ENCODE measurements at regions not wholly inside any gene's neighbourhood (a gene's known extent, or its start where the extent isn't known, plus 50 kb on each side); places are given as distances from the start of the nearest gene placed in this dataset.

DNA sequence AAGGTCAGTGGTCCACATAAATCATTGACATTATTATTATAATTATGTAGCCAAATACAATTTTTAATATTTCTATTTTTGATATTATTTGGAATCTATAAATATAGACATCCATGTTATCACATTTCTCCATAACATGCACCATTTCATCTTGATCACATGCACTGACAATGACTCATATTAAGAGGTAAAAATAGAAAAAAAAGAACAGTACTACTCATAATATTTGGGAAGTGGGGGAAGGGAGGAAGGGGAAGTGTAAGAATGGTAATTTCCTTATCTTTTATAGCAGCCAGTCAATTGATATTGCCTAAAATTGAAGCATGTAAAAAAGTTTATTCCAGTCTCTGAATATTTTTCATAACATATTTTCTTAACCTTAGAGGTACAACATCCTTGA lies 72.3 kb downstream of the ADM start:
- Histone ChIP-seq H3K4me1 (ENCODE audit: control insufficient read depth in 1 of 2, insufficient read depth in 2 of 2, low read length in 2 of 2) (peaks cover 0 to 6% of the 10 kb centered on the region in 2 donors), H3K36me3 (ENCODE audit: control insufficient read depth in 1 of 2, insufficient read depth in 2 of 2, low read length in 2 of 2) (no peaks in the 10 kb centered on the region), H3K9me3 (ENCODE audit: control insufficient read depth in 1 of 2, low read length in 2 of 2) (no peaks in the 10 kb centered on the region), H3K27ac (ENCODE audit: low read length) (no peak overlapping the region), H3K27me3 (ENCODE audit: low read depth, low read length) (no peaks in the 10 kb centered on the region), H3K4me3 (ENCODE audit: low read depth in 1 of 2, low read length in 2 of 2) (no peak overlapping the region)

DNA sequence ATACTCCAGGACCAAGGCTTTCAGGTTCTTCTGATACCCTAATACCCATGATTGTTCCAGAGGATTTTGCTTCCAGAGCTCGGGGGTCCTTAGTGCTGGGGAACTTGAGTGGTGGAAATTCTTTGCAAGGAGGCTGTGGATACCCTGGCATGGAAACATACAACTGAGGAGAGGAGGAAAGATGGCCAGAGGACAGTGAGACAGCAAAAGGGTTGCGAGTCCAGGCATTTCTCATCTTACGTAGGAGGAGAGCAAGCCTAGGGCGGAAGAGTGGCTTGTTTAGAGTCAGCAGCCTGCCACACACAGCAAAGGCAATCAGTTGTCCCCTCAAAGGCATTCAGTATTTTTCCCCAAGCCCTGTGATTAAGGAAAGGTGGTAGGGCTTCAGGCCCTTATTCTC lies 73.5 kb downstream of the ADM start:
- Histone ChIP-seq H3K27me3 (ENCODE audit: low read depth, low read length) (no peaks in the 10 kb centered on the region), H3K27ac (ENCODE audit: low read length) (no peak overlapping the region), H3K9me3 (ENCODE audit: control insufficient read depth in 1 of 2, low read length in 2 of 2) (no peaks in the 10 kb centered on the region), H3K4me3 (ENCODE audit: low read depth in 1 of 2, low read length in 2 of 2) (no peak overlapping the region), H3K4me1 (ENCODE audit: control insufficient read depth in 1 of 2, insufficient read depth in 2 of 2, low read length in 2 of 2) (peaks cover 0 to 2% of the 10 kb centered on the region in 2 donors), H3K36me3 (ENCODE audit: control insufficient read depth in 1 of 2, insufficient read depth in 2 of 2, low read length in 2 of 2) (no peaks in the 10 kb centered on the region)

GRCh38 chr11:10379022-10379421 lies 74.1 kb downstream of the ADM start:
- Histone ChIP-seq H3K27ac (ENCODE audit: low read length) (no peak overlapping the region), H3K27me3 (ENCODE audit: low read depth, low read length) (no peaks in the 10 kb centered on the region), H3K4me3 (ENCODE audit: low read depth in 1 of 2, low read length in 2 of 2) (no peak overlapping the region), H3K9me3 (ENCODE audit: control insufficient read depth in 1 of 2, low read length in 2 of 2) (no peaks in the 10 kb centered on the region), H3K4me1 (ENCODE audit: control insufficient read depth in 1 of 2, insufficient read depth in 2 of 2, low read length in 2 of 2) (no peaks in the 10 kb centered on the region), H3K36me3 (ENCODE audit: control insufficient read depth in 1 of 2, insufficient read depth in 2 of 2, low read length in 2 of 2) (no peaks in the 10 kb centered on the region)

DNA sequence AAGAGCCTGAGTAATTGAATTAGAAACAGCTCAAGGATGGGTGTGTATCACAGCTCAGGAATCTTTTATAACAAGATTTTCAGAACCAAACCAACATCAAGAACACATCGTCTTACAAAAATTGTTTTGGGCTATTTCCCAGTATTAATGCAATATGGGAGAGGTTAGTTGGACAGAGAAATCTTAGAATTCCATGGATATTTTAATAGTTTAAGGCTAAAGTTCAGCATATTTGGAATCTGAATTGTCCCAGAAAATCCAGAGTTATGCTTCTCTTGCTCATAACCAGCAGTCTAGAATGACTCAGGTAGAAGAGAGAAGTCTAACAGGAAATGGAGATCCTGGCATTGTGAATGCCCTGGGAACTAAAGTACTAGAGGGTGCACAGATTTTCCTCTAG lies 74.6 kb downstream of the ADM start:
- Histone ChIP-seq H3K4me1 (ENCODE audit: control insufficient read depth in 1 of 2, insufficient read depth in 2 of 2, low read length in 2 of 2) (no peaks in the 10 kb centered on the region), H3K27ac (ENCODE audit: low read length) (no peak overlapping the region)

DNA sequence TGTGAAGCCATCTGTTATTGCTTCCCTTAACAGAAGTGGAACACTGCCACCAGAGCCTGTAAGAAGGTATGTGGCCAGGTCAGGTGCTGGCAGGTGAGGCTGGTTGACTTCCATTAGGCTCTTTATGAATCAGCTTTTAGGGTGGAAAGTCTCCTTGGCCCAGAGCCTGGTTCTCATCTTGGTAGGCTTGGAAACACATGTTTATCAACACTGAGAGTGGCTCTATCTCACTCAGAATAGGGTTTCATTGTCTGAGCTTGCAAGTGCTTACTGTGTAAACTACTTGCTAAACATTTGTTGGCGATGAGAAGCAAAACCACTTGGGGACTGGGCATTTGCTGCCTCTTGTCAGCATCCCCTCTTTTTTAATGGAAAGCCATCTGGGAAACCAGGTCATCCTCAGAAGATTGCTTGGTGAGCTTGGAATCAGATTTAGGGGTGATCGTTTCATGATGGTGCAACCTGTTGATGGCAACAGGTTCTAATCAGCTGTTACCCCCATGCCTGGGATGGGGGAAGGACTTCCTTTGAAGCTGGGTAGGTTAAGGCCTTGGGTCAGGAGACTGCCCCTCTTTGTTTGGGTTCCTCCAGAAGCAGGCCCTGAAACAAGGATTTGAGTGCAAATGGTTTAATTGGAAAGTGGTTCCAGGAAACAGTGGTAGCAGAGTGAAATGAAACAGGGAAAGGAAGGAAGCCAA lies 75.0 kb upstream of the AMPD3 start:
- H3K27ac ChIP-seq (ENCODE audit: low read length) = no peak overlapping the region
- H3K4me1 ChIP-seq (ENCODE audit: control insufficient read depth in 1 of 2, insufficient read depth in 2 of 2, low read length in 2 of 2) = no peaks in the 10 kb centered on the region
- no peaks in the 10 kb centered on the region for H3K36me3 ChIP-seq (ENCODE audit: control insufficient read depth in 1 of 2, insufficient read depth in 2 of 2, low read length in 2 of 2)
- no peaks in the 10 kb centered on the region for H3K9me3 ChIP-seq (ENCODE audit: control insufficient read depth in 1 of 2, low read length in 2 of 2)
- H3K4me3 ChIP-seq (ENCODE audit: low read depth in 1 of 2, low read length in 2 of 2) = no peak overlapping the region
- no peaks in the 10 kb centered on the region for H3K27me3 ChIP-seq (ENCODE audit: low read depth, low read length)

More for the DNA sequence above, 74.6 kb downstream of the ADM start:
- H3K36me3 ChIP-seq (ENCODE audit: control insufficient read depth in 1 of 2, insufficient read depth in 2 of 2, low read length in 2 of 2) = no peaks in the 10 kb centered on the region
- no peak overlapping the region for H3K4me3 ChIP-seq (ENCODE audit: low read depth in 1 of 2, low read length in 2 of 2)
- H3K27me3 ChIP-seq (ENCODE audit: low read depth, low read length) = no peaks in the 10 kb centered on the region
- H3K9me3 ChIP-seq (ENCODE audit: control insufficient read depth in 1 of 2, low read length in 2 of 2) = no peaks in the 10 kb centered on the region

DNA sequence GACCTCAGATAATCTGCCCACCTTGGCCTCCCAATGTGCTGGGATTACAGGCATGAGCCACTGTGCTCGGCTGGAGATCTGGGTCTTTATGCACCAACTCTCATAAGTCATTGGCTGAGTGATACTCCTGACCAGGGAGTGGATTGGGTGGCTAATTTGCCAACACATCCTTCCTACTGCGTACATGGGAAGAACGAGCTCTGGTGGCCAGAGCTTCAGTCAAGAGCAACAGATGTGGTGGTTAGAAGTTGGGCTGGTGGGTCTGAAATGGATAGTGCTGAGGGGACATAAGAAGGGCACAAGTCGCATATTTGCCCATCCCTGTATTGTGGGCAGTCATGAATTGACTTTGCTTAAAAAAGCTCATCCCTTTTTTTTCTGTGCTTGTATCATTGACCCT lies 74.1 kb upstream of the AMPD3 start:
- H3K4me1 ChIP-seq (ENCODE audit: control insufficient read depth in 1 of 2, insufficient read depth in 2 of 2, low read length in 2 of 2) = peaks cover 0 to 5% of the 10 kb centered on the region in 2 donors
- H3K27ac ChIP-seq (ENCODE audit: low read length) = no peak overlapping the region
- H3K36me3 ChIP-seq (ENCODE audit: control insufficient read depth in 1 of 2, insufficient read depth in 2 of 2, low read length in 2 of 2) = no peaks in the 10 kb centered on the region
- no peak overlapping the region for H3K4me3 ChIP-seq (ENCODE audit: low read depth in 1 of 2, low read length in 2 of 2)
- no peaks in the 10 kb centered on the region for H3K27me3 ChIP-seq (ENCODE audit: low read depth, low read length)
- no peaks in the 10 kb centered on the region for H3K9me3 ChIP-seq (ENCODE audit: control insufficient read depth in 1 of 2, low read length in 2 of 2)

- Histone ChIP-seq H3K4me1 (ENCODE audit: control insufficient read depth in 1 of 2, insufficient read depth in 2 of 2, low read length in 2 of 2) (peaks cover 0 to 8% of the 10 kb centered on the region in 2 donors), H3K9me3 (ENCODE audit: control insufficient read depth in 1 of 2, low read length in 2 of 2) (no peaks in the 10 kb centered on the region), H3K27me3 (ENCODE audit: low read depth, low read length) (no peaks in the 10 kb centered on the region), H3K4me3 (ENCODE audit: low read depth in 1 of 2, low read length in 2 of 2) (no peak overlapping the region), H3K36me3 (ENCODE audit: control insufficient read depth in 1 of 2, insufficient read depth in 2 of 2, low read length in 2 of 2) (no peaks in the 10 kb centered on the region), H3K27ac (ENCODE audit: low read length) (no peak overlapping the region)
Observed at GRCh38 chr11:10381736-10382135, 73.3 kb upstream of the AMPD3 start.

DNA sequence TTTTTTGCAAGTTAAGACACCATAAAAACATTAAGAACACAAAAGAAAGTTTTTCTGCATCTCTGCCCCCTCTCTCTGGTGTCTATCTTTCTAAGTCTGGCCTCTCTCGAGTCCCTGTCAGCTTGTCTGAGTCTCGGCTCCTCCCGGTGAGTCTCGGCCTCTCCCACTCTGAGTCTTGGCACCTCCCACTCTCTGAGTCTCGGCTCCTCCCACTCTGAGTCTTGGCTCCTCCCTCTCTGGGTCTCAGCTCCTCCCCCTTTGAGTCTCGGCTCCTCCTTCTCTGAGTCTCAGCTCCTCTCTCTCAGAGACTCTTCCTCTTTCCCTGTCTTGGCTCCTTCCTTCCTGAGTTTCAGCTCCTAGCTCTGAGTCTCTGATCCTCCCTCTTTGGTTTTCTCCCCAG lies 72.5 kb upstream of the AMPD3 start:
- H3K4me1 ChIP-seq (ENCODE audit: control insufficient read depth in 1 of 2, insufficient read depth in 2 of 2, low read length in 2 of 2) = peaks cover 5 to 14% of the 10 kb centered on the region in 2 donors
- no peaks in the 10 kb centered on the region for H3K9me3 ChIP-seq (ENCODE audit: control insufficient read depth in 1 of 2, low read length in 2 of 2)
- no peak overlapping the region for H3K4me3 ChIP-seq (ENCODE audit: low read depth in 1 of 2, low read length in 2 of 2)
- no peaks in the 10 kb centered on the region for H3K36me3 ChIP-seq (ENCODE audit: control insufficient read depth in 1 of 2, insufficient read depth in 2 of 2, low read length in 2 of 2)
- H3K27ac ChIP-seq (ENCODE audit: low read length) = no peak overlapping the region
- H3K27me3 ChIP-seq (ENCODE audit: low read depth, low read length) = no peaks in the 10 kb centered on the region

- no peak overlapping the region for H3K27ac ChIP-seq (ENCODE audit: low read length)
- H3K4me1 ChIP-seq (ENCODE audit: control insufficient read depth in 1 of 2, insufficient read depth in 2 of 2, low read length in 2 of 2) = peaks cover 11 to 38% of the 10 kb centered on the region in 2 donors
- H3K9me3 ChIP-seq (ENCODE audit: control insufficient read depth in 1 of 2, low read length in 2 of 2) = no peaks in the 10 kb centered on the region
- no peaks in the 10 kb centered on the region for H3K36me3 ChIP-seq (ENCODE audit: control insufficient read depth in 1 of 2, insufficient read depth in 2 of 2, low read length in 2 of 2)
- H3K4me3 ChIP-seq (ENCODE audit: low read depth in 1 of 2, low read length in 2 of 2) = no peak overlapping the region
- no peaks in the 10 kb centered on the region for H3K27me3 ChIP-seq (ENCODE audit: low read depth, low read length)
Observed at GRCh38 chr11:10385696-10386095, 69.4 kb upstream of the AMPD3 start.

DNA sequence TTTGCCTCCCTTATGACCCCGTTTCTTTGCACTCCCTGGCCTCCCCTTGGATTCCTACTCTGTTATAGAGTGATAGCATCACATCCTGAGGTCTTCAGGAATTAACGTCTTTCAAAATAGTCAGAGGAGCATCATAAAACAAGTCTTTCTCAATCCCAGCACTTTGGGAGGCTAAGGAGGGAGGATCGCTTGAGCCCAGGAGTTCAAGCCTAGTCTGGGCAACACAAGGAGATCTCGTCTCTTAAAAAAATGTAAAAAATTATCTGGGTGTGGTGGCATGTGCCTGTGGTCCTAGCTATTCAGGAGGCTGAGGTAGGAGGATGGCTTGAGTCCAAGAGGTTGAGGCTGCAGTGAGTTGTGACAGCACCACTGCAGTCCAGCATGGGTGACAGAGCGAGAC lies 68.7 kb upstream of the AMPD3 start:
- H3K4me1 ChIP-seq (ENCODE audit: control insufficient read depth in 1 of 2, insufficient read depth in 2 of 2, low read length in 2 of 2) = peaks cover 11 to 38% of the 10 kb centered on the region in 2 donors
- no peaks in the 10 kb centered on the region for H3K36me3 ChIP-seq (ENCODE audit: control insufficient read depth in 1 of 2, insufficient read depth in 2 of 2, low read length in 2 of 2)
- no peak overlapping the region for H3K4me3 ChIP-seq (ENCODE audit: low read depth in 1 of 2, low read length in 2 of 2)
- H3K27me3 ChIP-seq (ENCODE audit: low read depth, low read length) = no peaks in the 10 kb centered on the region
- H3K27ac ChIP-seq (ENCODE audit: low read length) = no peak overlapping the region
- no peaks in the 10 kb centered on the region for H3K9me3 ChIP-seq (ENCODE audit: control insufficient read depth in 1 of 2, low read length in 2 of 2)

DNA sequence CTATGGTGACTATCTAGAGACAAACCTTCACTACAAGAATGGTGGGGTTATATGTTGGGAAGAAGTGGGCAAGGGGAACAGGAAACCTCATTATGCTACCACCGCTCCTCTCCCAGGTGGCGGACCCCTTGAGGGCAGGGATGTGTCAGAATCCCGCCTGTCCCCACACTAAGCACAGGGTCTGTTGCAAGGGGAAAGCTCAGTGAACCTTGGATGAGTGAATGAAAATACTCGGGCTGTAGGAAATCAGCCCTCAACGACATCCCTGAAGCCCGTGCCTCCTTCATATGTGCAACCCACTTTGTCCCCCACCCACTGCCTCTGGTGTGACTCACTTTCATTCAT lies 68.2 kb upstream of the AMPD3 start:
- H3K36me3 ChIP-seq (ENCODE audit: control insufficient read depth in 1 of 2, insufficient read depth in 2 of 2, low read length in 2 of 2) = no peaks in the 10 kb centered on the region
- no peak overlapping the region for H3K4me3 ChIP-seq (ENCODE audit: low read depth in 1 of 2, low read length in 2 of 2)
- H3K27me3 ChIP-seq (ENCODE audit: low read depth, low read length) = no peaks in the 10 kb centered on the region
- H3K27ac ChIP-seq (ENCODE audit: low read length) = peak overlapping the region; percentile 30
- peaks cover 11 to 38% of the 10 kb centered on the region in 2 donors for H3K4me1 ChIP-seq (ENCODE audit: control insufficient read depth in 1 of 2, insufficient read depth in 2 of 2, low read length in 2 of 2)
- no peaks in the 10 kb centered on the region for H3K9me3 ChIP-seq (ENCODE audit: control insufficient read depth in 1 of 2, low read length in 2 of 2)
